ENCODE measurements at regions not wholly inside any gene's neighbourhood (a gene's known extent, or its start where the extent isn't known, plus 50 kb on each side); places are given as distances from the start of the nearest gene placed in this dataset.
A peak's percentile ranks its signal among the peaks of the same experiment; 100 is the strongest.

- DNase-seq (ENCODE audit: low read depth): no peak
Measured at GRCh38 chr12:126860210-126860609, 1406.8 kb upstream of the TMEM132C start.

GRCh38 chr12:126862500-126862899 lies 1404.5 kb upstream of the TMEM132C start:
- DNase-seq (ENCODE audit: low read depth): no peak

GRCh38 chr12:126869644-126870043 lies 1397.3 kb upstream of the TMEM132C start:
- DNase-seq (ENCODE audit: low read depth): no peak

GRCh38 chr12:126873701-126874100 lies 1393.3 kb upstream of the TMEM132C start:
- DNase-seq (ENCODE audit: low read depth): no peak

DNA sequence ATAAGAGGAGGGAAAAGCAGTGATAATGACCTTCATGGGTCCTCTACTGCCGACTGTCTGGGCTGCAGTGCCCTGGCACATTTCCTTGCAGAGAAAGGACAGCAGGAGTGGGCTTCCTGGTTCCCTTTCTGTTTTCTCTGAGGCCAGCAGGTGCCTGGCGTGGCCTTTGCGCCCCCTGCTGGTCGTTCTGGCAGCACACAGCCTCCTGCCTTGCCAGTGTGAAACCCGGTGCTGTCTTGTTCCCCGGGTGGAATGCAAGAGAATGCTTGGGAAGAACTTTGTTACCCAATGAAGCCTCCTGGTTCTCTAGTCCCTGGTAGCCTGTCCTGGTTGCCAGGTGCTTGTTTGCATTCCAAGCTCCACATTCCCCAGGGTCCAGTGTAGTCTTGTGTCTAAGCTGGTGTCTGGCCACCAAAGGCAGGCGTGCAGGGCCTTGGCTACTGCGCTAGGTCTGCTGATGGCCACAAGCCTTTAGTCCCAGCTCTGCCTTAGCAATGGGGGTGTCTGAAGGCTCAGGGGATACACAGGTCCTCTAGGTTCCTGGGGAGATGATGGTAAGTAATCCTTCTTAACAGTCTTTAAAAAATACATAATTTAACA lies 1392.4 kb upstream of the TMEM132C start:
- peak; percentile 49 for DNase-seq (ENCODE audit: low read depth)

GRCh38 chr12:126879842-126880241 lies 1387.1 kb upstream of the TMEM132C start:
- DNase-seq (ENCODE audit: low read depth): no peak

GRCh38 chr12:126883697-126884096 lies 1383.3 kb upstream of the TMEM132C start:
- no peak for DNase-seq (ENCODE audit: low read depth)

- no peak for DNase-seq (ENCODE audit: low read depth)
Measured at GRCh38 chr12:126889501-126889900, 1377.5 kb upstream of the TMEM132C start.

- DNase-seq (ENCODE audit: low read depth): no peak
Measured at GRCh38 chr12:126890097-126890496, 1376.9 kb upstream of the TMEM132C start.

DNA sequence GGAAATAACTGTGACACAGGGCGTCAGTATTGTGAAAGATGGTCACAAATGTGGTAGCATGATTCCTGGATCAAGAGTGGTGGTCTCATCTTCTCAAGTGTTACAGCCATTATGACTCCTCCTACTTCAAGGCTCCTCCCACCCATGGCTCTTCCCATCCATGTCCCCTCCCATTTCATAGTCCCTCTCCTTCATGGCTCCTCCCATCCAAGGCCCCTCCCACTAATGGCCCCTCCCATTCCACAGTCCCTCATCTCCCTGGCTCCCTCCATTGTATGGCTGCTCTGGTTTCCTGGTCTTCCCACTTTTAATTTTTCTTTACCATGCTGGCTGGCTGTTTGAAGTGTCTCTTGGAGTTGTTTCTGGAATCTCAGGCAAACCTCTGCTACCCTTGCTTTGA lies 1375.2 kb upstream of the TMEM132C start:
- no peak for DNase-seq (ENCODE audit: low read depth)

DNA sequence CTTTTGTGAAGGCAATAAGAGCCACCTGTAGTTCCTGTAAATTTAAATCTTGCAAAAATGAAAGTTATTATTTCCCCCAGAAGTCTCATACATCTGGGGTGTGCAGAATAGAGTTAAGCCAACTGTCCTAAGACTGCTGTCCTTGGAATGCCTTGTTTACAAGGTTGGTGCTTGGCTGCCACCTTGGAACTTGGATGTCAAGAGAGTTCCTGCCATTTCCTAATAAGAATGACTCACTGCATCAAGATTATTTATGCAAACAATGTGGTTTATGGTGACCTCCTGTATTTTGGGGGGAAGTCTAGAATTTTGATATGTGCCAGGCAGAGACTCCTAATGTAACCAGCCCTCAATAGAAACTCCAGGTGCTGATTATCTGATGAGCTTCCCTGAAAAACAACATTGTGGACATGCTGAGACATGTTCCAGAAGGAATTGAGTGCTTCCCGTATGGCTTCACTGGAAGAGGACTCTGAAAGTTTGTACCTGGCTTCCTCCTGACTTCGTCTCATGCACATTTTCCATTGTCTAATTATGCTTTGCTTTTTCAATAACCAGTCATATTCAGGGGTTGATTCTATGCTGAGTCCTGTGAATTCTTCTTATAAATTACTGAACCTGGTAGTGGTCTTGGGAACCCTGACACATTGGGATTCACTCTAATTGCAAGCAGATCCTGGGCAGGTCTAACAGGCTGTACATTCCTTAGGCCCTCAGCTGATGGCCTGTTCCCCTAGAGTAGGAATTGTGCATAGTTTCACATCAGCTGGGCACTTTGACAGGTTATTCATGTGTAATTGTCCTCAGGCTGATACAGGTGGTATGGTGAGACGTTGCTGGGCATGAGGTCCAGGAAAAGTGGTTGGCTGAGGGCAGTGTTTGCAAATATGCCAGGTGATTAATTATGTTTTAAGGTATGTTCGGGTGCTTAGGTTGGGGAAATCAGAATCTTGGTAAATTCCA lies 1370.7 kb upstream of the TMEM132C start:
- DNase-seq (ENCODE audit: low read depth): no peak

GRCh38 chr12:126897102-126897501 lies 1369.9 kb upstream of the TMEM132C start:
- DNase-seq (ENCODE audit: low read depth): no peak

GRCh38 chr12:126897778-126898177 lies 1369.2 kb upstream of the TMEM132C start:
- DNase-seq (ENCODE audit: low read depth): no peak

DNA sequence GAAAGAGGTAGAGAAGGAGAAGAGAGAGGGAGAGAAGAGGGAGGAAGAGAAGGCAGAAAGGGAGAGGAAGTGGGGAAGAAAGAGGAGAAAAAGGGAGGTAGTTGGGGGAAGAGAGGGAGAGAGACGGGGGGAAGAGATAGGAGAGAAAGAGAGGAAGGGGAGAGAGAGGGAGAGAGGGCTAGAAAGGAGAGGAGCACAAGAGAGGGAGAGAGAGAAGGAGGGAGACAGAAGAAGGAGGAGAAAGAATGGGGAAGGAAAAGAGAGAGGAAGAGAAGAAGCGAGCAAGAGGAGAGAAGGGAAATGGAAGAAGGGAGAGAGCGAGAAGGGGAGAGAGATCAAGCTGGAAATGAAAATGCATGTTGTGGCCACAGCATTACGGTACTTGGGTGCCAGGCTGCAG lies 1368.4 kb upstream of the TMEM132C start:
- no peak for DNase-seq (ENCODE audit: low read depth)

- no peak for DNase-seq (ENCODE audit: low read depth)
Measured at GRCh38 chr12:126899926-126900792, 1366.8 kb upstream of the TMEM132C start.

DNA sequence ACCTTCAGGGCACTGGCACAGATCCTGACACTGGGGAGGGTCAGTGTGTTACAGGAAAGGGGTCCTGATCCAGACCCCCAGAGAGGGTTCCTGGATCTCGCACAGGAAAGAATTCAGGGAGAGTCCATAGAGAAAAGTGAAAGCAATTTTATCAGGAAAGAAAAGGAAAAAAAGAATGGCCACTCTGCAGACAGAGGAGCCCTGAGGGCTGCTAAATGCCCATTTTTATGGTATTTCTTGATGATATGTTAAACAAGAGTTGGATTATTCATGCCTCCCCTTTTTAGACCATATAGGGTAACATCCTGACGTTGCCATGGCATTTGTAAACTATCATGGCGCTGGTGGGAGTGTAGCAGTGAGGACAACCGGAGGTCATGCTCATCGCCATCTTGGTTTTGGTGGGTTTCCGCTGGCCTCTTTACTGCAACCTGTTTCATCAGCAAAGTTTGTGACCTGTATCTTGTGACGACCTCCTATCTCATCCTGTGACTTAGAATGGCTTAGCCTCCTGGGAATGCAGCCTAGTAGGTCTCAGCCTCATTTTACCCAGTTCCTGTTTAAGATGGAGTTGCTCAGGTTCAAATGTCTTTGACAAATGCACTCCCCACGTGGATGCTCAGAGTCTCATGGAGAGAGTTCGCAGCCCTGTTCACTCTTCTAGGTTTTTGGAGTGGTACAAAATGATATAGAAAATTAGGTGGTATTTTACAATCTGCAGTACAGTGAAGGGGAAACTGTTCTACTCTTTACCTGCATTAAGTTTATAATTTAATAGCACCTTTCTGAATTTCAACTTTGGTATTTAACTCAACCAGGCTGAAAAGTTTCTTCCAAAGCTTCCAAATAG lies 1363.7 kb upstream of the TMEM132C start:
- no peak for DNase-seq (ENCODE audit: low read depth)

- no peak for DNase-seq (ENCODE audit: low read depth)
Measured at GRCh38 chr12:126905752-126906151, 1361.2 kb upstream of the TMEM132C start.

DNA sequence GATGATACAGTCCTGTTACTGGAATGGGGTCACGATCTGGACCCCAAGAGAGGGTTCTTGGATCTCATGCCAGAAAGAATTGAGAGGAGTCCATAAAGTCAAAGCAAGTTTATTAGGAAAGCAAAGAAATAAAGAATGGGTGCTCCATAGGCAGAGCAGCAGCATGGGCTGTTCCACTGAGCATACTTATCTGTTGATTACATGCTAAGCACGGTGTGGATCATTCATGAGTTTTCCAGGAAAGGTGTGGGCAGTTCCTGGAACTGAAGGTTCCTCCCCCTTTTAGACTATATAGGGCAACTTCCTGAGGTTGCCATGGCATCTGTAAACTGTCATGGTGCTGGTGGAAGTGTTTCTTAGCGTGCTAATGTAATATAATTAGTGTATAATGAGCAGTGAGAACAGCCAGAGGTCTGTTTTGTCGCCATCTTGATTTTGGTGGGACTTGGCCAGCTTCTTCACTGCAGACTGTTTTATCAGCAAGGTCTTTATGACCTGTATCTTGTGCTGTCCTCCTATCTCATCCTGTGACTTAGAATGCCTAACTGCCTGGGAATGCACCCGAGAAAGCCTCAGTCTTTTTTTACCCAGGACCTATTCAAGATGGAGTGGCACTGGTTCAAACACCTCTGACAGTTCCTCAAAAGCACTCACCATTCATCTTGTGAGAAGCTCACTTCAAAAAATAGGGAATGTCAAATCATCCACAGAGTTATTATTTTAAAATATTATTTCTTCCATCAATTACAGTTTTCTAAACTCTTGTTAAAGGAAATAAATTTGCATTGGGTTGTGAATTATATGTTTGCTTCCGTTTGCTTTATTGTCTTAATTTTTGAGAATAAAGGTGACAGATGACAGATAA lies 1358.8 kb upstream of the TMEM132C start:
- no peak for DNase-seq (ENCODE audit: low read depth)

DNA sequence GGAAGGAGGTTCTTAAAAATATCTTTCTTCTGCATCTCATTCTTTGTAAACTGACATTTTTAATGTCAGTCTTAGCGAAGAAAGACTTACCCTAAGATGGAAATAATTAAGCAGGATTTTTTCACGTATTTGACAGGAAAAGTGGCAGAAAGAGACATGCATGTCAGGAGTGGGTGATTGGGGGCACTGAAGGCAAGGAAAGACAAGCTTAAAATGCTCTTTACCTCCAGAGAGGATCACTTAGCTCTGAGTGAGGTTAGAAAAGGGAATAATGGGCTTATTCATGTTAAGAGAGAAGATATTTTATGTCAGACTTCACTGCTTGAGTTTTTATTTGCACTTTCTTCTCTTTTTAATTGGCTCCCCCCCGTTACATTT lies 1358.2 kb upstream of the TMEM132C start:
- DNase-seq (ENCODE audit: low read depth): no peak

GRCh38 chr12:126910570-126910969 lies 1356.4 kb upstream of the TMEM132C start:
- no peak for DNase-seq (ENCODE audit: low read depth)

DNA sequence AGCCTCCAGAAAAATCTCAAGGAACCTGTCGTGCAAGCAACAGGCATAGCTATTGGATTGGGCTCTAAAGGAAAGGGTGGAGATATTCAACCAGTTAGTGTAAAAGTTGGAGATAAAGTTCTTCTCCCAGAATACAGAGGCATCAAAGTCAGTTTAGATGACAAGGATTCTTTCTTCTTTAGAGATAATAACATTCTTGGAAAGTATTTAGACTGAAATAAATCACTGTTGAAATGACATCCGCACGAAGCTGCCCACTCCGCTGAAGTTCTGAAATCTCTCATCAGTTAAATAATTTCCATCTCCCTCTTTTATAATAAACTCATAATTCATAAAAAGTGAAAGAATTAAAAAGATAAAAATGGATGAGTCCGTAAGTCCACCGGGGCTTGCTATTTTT lies 1354.9 kb upstream of the TMEM132C start:
- no peak for DNase-seq (ENCODE audit: low read depth)
